ENCODE measurements at regions not wholly inside any gene's neighbourhood (a gene's known extent, or its start where the extent isn't known, plus 50 kb on each side); places are given as distances from the start of the nearest gene placed in this dataset.

GRCh38 chr2:123051136-123051535 lies 974.0 kb upstream of the CNTNAP5 start:
- no peak for DNase-seq (ENCODE audit: extremely low read depth, low read depth)
- TF ChIP-seq CTCF (IDR thresholded peaks at IDR 0.05; ENCODE audit: low read depth, low read length) = no peak

GRCh38 chr2:123061534-123061933 lies 963.6 kb upstream of the CNTNAP5 start:
- TF ChIP-seq CTCF (IDR thresholded peaks at IDR 0.05; ENCODE audit: low read depth, low read length) = no peak

GRCh38 chr2:123073371-123073770 lies 951.7 kb upstream of the CNTNAP5 start:
- no peak for TF ChIP-seq CTCF (IDR thresholded peaks at IDR 0.05; ENCODE audit: low read depth, low read length)
- DNase-seq (ENCODE audit: extremely low read depth, low read depth) = no peak

More at GRCh38 chr2:123061534-123061933, 963.6 kb upstream of the CNTNAP5 start:
- DNase-seq (ENCODE audit: extremely low read depth, low read depth) = no peak

- no peak for DNase-seq (ENCODE audit: extremely low read depth, low read depth)
- TF ChIP-seq CTCF (IDR thresholded peaks at IDR 0.05; ENCODE audit: low read depth, low read length) = no peak
Measured at GRCh38 chr2:123073956-123074355, 951.1 kb upstream of the CNTNAP5 start.

GRCh38 chr2:123077101-123077500 lies 948.0 kb upstream of the CNTNAP5 start:
- DNase-seq (ENCODE audit: extremely low read depth, low read depth) = no peak

GRCh38 chr2:123080331-123080730 lies 944.8 kb upstream of the CNTNAP5 start:
- no peak for TF ChIP-seq CTCF (IDR thresholded peaks at IDR 0.05; ENCODE audit: low read depth, low read length)
- no peak for DNase-seq (ENCODE audit: extremely low read depth, low read depth)

More at GRCh38 chr2:123077101-123077500, 948.0 kb upstream of the CNTNAP5 start:
- no peak for TF ChIP-seq CTCF (IDR thresholded peaks at IDR 0.05; ENCODE audit: low read depth, low read length)

- TF ChIP-seq CTCF (IDR thresholded peaks at IDR 0.05; ENCODE audit: low read depth, low read length) = no peak
- no peak for DNase-seq (ENCODE audit: extremely low read depth, low read depth)
Measured at GRCh38 chr2:123085484-123085883, 939.6 kb upstream of the CNTNAP5 start.
